Rectal smooth muscle tissue (tissue), 1 donor: ENCODE measurements at regions not wholly inside any gene's neighbourhood (a gene's known extent, or its start where the extent isn't known, plus 50 kb on each side); places are given as distances from the start of the nearest gene placed in this dataset.

Experiments
- H3K27ac ChIP-seq: one replicate; pipeline ENCODE4 v1.7.0; 2013; ENCODE audit warnings: low read depth, low read length, inconsistent platforms
- H3K27me3 ChIP-seq: one replicate; pipeline ENCODE4 v1.7.0; 2013; ENCODE audit warnings: low read length; ENCODE audit not compliant: control insufficient read depth, insufficient read depth
- H3K36me3 ChIP-seq: one replicate; pipeline ENCODE4 v1.7.0; 2013; ENCODE audit warnings: low read length; ENCODE audit not compliant: control insufficient read depth, insufficient read depth
- H3K4me1 ChIP-seq: one replicate; pipeline ENCODE4 v1.7.0; 2013; ENCODE audit warnings: low read length; ENCODE audit not compliant: control insufficient read depth, insufficient read depth
- H3K4me3 ChIP-seq: one replicate; pipeline ENCODE4 v1.7.0; 2013; ENCODE audit warnings: low read length
- H3K9ac ChIP-seq: one replicate; pipeline ENCODE4 v1.7.0; 2013; ENCODE audit warnings: low read length

DNA sequence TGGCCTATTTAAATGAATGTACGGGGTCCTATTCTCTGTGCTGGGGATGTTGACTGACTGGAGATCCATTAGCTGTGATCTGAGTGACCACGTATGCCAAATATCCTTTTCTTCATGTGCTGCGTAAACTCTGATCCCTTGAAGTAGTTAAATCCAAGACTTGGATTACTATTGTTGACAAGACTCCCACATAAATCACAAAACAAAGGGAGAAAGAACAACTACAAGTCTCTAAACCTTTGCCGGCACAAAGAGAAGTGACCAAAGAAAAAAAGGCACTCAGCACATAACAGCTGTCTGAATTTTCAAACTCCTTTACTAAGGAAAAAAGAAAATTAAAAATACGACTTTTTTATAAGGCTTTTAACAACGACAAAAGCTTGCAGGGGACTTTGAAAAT, 559.9 kb upstream of the CDH8 start:
- Histone ChIP-seq H3K4me3 (no peak overlapping the region), H3K36me3 (no peaks in the 10 kb centered on the region), H3K27ac (no peak overlapping the region), H3K9ac (no peak overlapping the region), H3K27me3 (no peaks in the 10 kb centered on the region), H3K4me1 (no peaks in the 10 kb centered on the region)

DNA sequence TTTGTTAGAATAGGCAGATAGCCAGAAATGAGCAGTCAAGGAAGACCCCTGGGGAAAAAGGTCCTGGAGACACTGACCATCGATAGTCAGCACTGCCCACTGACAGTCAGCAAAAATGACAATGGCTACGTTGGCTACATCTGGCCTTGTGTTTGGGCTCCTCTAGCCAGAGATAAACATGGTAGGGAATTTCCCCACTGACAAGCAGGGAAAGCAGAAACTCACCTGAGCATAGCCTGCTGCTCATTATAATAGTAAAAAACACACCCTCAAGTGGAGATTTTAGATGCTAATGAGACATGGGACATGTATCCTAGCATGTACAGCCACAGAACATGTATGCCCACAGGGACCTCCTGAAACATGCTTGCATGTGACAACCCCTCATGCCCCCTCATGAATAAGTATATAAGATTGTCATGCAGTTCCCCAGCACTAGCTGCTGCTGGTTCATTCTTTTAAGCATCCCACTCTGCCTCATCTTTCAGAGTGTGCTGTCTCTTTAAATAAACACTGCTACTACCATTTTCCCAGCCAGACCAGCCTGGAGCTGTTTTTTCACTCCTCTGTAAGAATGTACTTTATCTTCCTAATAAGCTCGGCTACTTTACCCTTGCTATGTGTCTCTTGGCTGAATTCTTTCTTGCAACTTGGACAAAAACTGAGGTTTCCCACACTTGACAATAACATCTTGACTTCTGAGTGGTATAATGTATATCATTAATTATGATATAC, 550.1 kb upstream of the CDH8 start:
- Histone ChIP-seq H3K27ac (no peak overlapping the region), H3K4me3 (no peak overlapping the region), H3K36me3 (no peaks in the 10 kb centered on the region), H3K27me3 (no peaks in the 10 kb centered on the region), H3K9ac (no peak overlapping the region), H3K4me1 (no peaks in the 10 kb centered on the region)

DNA sequence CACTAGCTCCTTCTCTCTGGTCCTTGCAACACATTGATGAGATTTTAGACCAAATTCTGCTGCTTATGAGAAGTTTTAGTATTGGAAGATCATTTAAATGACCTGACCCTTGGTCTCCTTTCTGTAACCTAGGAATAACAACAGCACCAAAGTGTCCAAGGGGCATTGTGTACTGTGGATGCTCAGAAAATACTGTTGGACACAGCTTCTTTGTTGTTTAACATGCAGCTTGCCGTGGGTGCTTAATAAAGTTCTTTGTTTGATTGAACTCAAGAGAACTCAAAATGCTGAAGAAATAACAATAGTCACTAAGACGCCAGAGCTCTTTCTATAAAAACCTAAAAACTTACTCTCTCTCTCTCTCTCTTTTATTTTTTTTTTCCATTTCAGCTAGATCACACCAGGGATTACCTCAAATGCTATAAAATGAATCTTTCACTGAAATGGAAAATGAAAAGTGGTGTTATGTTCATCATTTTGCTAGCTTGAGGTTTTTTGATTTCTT, 548.9 kb upstream of the CDH8 start:
- no peaks in the 10 kb centered on the region for H3K4me1 ChIP-seq
- H3K27ac ChIP-seq, result no peak overlapping the region
- no peaks in the 10 kb centered on the region for H3K36me3 ChIP-seq
- H3K27me3 ChIP-seq, result no peaks in the 10 kb centered on the region
- H3K4me3 ChIP-seq, result no peak overlapping the region
- H3K9ac ChIP-seq, result no peak overlapping the region

DNA sequence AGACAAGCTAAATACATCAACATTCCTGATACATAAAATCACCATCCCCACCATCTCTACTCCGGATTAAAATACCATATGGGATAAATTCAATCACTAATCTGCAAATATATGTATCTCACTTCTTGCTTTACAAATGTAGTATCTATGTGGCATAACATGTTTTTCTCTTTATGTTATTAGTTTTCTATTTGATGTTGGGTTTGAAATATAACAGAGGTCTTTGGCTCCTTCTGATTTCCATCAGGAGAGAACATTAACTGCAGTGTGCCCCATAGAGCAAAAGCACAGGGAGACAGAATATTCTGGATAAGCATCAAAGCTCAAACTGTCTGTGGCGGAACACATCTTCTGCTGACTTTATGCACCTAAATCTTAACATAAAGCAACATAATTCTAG, 547.2 kb upstream of the CDH8 start:
- no peak overlapping the region for H3K9ac ChIP-seq
- H3K27me3 ChIP-seq, result no peaks in the 10 kb centered on the region
- H3K27ac ChIP-seq, result no peak overlapping the region
- H3K4me3 ChIP-seq, result no peak overlapping the region
- H3K4me1 ChIP-seq, result no peaks in the 10 kb centered on the region
- no peaks in the 10 kb centered on the region for H3K36me3 ChIP-seq

DNA sequence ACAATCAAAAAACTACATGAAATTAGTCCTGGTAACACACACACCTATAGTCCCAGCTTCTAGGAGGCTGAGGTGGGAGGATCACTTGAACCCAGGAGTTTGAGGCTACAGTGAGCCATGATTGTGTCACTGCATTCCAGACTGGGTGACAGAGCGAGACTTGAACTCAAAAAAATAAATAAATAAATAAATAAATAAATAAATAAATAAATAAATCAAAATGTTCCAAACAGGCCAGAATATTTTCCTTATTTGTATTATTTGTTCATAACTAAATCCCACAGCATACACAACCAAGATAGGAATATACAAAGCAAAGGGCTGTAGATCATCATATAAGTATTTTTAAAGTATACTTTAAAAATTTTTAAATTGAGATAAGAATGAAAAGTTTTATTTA, 537.2 kb upstream of the CDH8 start:
- no peaks in the 10 kb centered on the region for H3K27me3 ChIP-seq
- no peak overlapping the region for H3K9ac ChIP-seq
- no peaks in the 10 kb centered on the region for H3K4me1 ChIP-seq
- H3K36me3 ChIP-seq, result no peaks in the 10 kb centered on the region
- H3K4me3 ChIP-seq, result no peak overlapping the region
- H3K27ac ChIP-seq, result no peak overlapping the region

DNA sequence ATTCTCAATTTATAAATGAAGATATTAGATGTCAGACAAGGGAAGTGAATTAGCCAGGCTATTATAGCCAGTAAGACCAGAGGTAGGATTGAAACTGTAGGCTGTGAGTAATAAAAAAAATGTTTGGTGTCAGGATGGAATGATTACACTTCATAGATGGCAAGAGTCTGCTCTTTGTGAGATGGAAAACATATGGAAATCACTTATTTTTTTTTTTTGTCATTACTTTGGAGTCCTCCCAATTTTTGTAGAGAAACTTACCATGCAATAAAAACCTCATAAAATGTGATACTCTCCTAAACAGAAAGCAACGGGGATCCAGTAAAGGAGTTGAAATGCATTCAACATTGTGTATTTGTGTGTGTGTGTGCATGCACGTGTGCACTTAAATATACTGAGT, 532.7 kb upstream of the CDH8 start:
- H3K27ac ChIP-seq, result no peak overlapping the region
- H3K4me1 ChIP-seq, result no peaks in the 10 kb centered on the region
- H3K9ac ChIP-seq, result no peak overlapping the region
- H3K36me3 ChIP-seq, result no peaks in the 10 kb centered on the region
- no peak overlapping the region for H3K4me3 ChIP-seq
- H3K27me3 ChIP-seq, result no peaks in the 10 kb centered on the region

DNA sequence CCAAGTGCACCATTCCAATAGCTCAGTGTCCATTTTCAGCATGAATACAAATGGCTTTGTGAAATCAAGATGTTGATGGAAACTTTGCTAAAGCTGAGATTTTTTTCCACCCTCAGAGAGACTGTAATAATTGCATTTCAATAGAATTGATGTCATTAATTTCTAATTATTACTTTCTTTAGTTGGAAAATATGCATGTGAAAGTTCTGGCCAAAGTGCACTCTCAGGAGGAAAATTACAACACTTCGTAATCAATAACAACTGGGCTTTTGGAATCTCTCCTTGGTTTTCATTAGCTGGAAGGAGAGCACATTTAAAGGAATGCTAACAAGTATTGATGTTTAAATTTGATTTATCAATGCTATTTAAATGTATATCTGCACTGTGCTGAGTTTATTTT, 529.5 kb upstream of the CDH8 start:
- no peak overlapping the region for H3K27ac ChIP-seq
- H3K27me3 ChIP-seq, result no peaks in the 10 kb centered on the region
- no peak overlapping the region for H3K4me3 ChIP-seq
- no peaks in the 10 kb centered on the region for H3K36me3 ChIP-seq
- H3K9ac ChIP-seq, result no peak overlapping the region
- no peaks in the 10 kb centered on the region for H3K4me1 ChIP-seq

DNA sequence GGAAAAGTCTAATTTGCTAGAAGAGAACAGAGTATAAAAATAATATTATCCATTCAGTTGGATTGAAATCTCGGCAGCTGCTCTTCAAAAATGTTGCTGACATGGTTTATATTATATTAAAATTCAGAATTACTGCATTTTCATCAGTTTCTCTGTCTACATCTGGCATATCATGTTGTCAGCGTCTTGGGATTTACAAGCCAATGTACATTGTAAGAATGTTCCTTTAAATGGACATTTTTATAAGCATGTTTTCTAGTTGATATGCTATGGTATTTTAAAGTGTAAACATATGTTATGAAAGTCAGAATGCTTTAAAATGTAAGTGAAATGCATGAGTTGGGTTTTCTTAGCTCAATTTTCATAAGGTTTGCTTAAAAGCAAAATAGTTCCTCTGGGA, 528.1 kb upstream of the CDH8 start:
- H3K9ac ChIP-seq, result no peak overlapping the region
- no peaks in the 10 kb centered on the region for H3K27me3 ChIP-seq
- H3K4me1 ChIP-seq, result no peaks in the 10 kb centered on the region
- no peaks in the 10 kb centered on the region for H3K36me3 ChIP-seq
- no peak overlapping the region for H3K4me3 ChIP-seq
- H3K27ac ChIP-seq, result no peak overlapping the region

DNA sequence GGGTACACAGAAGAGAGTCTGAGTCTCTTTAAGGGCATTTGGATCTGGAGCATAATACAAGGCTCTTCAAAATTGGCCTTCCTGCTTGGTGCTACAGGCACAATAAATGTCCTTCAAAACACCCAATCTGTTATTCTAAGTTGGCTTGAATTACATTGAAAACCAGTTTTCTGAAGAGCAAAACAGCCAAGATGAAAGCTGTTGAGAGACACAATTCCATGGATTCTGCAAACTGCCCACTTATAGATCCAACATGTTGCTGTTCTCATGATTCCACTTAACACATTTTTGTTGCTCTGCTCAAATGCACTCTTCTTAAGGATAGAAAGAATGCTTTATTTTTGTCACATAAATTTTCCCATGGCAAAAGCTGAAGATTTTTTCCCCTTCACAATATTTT, 525.9 kb upstream of the CDH8 start:
- no peak overlapping the region for H3K27ac ChIP-seq
- no peaks in the 10 kb centered on the region for H3K4me1 ChIP-seq
- H3K9ac ChIP-seq, result no peak overlapping the region
- no peaks in the 10 kb centered on the region for H3K27me3 ChIP-seq
- H3K36me3 ChIP-seq, result no peaks in the 10 kb centered on the region
- no peak overlapping the region for H3K4me3 ChIP-seq

DNA sequence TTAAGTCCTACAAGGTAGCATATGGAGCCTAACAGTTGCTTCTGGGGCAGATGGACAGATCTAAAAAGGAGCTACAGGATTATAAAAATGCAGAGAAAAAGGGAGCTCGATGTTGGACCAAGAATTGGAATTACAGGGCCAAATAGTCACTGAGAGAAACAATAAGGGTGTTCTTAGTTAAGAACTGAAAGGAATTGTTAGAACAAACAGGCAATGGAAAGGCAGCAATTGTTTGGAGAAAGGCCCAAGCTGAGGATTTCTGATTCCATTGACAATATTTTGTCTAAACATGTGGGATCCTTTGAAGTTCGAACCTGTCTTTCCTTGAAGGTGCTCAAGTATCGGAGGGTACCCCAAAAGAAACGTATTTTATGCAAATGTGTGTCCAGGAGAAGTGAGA, 513.6 kb upstream of the CDH8 start:
- Histone ChIP-seq H3K36me3 (no peaks in the 10 kb centered on the region), H3K4me3 (no peak overlapping the region), H3K27ac (no peak overlapping the region), H3K4me1 (no peaks in the 10 kb centered on the region), H3K27me3 (no peaks in the 10 kb centered on the region), H3K9ac (no peak overlapping the region)

DNA sequence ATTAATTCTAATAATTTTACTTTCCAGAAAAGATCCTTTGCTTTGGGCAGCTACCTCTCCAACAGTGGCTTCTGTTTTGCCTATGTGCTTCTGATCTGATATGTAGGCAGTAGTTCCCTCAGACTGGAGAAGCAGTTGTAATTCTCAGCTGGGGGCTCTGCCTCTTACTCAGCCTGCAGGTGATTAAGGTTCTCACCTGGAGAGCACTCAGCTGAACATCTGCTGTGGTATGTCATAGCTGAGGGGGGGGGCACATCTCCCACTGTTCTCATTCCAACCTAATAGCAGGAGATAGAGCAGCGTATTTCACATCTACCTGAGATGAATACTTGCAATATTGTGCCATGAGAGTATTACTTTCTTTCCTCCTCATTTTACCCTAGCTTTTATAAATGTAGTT, 511.9 kb upstream of the CDH8 start:
- Histone ChIP-seq H3K4me1 (no peaks in the 10 kb centered on the region), H3K27ac (no peak overlapping the region), H3K4me3 (no peak overlapping the region), H3K36me3 (no peaks in the 10 kb centered on the region), H3K27me3 (no peaks in the 10 kb centered on the region), H3K9ac (no peak overlapping the region)

DNA sequence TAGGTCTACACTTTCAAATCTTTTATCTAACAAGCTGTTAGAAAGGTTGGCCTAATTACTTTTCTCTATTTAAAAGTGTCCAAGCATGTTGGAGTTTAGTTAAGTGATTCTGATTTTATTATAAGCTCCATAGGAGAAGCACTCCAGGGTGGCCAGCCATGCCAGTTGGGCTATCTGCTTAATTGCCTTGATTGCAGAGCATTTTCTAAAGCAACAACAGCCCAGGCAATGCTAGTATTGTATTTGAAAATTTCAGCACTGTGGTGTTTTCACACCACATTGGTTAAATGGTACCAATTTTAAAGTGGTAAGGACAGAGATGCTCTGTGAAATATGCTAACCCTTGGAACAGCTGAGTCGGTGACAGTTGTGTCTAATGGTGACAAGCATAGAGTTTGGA, 510.5 kb upstream of the CDH8 start:
- no peak overlapping the region for H3K27ac ChIP-seq
- no peaks in the 10 kb centered on the region for H3K27me3 ChIP-seq
- H3K4me3 ChIP-seq, result no peak overlapping the region
- no peak overlapping the region for H3K9ac ChIP-seq
- no peaks in the 10 kb centered on the region for H3K4me1 ChIP-seq
- no peaks in the 10 kb centered on the region for H3K36me3 ChIP-seq

DNA sequence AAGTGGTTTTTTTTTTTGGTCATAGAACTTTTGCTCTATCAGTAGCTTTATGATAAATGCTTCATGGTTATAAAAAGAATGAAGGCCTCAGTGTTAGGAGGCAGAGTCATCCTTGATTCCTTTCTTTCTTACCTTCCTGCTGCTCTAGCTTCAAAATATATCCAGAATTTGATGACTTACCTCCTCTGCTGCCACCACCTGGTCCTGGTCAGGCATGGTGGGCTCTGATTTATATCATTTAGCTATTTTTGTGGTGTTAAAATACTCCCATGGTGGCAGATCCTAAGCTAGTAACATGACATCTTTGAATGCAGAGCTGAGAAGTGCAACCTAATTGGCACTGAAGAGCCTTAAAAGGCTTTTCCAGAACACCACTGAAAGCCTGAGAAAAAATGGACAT, 508.8 kb upstream of the CDH8 start:
- Histone ChIP-seq H3K9ac (no peak overlapping the region), H3K4me1 (no peaks in the 10 kb centered on the region), H3K27me3 (no peaks in the 10 kb centered on the region), H3K4me3 (no peak overlapping the region), H3K27ac (no peak overlapping the region), H3K36me3 (no peaks in the 10 kb centered on the region)
